ENCODE measurements at regions not wholly inside any gene's neighbourhood (a gene's known extent, or its start where the extent isn't known, plus 50 kb on each side); places are given as distances from the start of the nearest gene placed in this dataset.

DNA sequence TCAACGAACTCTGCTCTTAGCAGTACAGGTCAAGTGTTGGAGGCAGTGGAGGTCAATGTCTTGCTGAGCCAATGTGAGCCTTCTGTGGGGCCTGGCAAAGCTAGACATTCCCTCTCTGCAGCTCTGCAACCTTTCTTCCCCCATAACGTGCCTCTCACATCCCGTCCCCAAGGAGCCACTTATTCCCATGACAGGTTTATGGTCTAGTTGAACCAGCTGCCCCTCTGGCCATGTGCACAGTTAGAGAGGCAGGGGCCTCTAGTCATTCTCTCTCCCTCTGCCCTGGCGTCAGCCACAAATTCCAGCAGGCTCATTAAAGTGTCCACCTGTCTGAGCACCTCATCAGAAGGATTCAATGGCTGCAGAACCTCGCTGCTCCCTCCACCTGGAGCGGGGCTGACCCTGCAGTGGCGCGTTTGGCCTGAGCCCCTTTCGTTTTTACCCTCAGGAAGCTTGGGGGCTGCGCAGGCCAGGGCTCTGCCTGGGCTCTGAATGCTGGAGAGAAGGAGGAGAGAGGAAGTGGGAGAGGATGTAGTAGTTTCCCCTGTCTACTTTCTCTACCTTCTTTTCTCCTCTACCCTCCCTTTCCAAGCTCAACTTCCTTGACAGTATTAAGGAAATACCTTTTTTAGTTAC lies 302.1 kb upstream of the B3GAT1 start:
- no peaks in the 10 kb centered on the region for H3K4me1 Mint-ChIP-seq
- no peaks in the 10 kb centered on the region for H3K36me3 Mint-ChIP-seq (ENCODE audit: low read depth)

DNA sequence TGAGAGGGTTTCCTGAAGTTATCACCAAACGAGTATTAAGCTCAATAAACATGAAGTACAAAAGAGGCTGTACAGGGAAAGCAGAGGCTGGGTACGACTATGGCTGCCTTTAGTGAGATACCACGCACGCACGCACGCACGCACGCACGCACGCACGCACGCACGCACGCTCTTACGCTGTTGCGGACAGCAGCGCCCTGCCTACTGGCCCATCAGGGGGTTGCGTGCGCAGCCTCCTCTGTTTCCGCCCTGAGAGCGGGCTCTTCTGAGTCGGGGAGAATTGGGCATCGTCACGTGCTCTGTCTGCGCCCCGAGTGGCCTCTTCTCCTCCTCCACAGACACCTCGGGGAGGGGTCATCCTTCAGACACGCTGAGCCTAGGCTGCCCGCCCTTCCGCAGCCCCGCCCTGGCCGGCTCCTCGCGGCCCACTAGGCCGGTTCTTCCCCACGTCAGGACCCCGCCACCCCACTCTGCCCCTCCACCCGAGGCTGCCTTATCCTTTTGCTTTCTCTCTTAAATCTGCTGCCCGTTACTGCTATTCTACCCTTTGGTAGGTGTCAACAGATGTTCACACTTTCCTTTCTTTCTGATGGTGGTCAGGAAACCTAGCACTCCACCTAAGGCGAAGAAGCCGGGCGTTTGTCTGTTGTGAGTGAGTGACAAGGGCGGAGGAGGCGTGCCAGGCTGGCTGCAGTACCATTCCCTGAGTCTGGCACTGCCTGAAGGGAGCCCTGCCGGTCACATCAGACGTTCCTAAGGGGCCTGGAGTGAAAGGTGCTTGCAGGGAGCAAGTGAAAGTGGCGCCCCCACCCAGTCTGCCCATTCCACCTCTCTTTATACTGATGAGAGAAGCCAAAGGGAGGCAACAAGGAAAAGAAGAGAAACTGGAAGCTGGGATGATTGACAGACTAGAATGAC lies 300.4 kb upstream of the B3GAT1 start:
- no peak overlapping the region for H3K4me3 Mint-ChIP-seq
- peaks cover under 1% of the 10 kb centered on the region for H3K27me3 Mint-ChIP-seq
- H3K36me3 Mint-ChIP-seq (ENCODE audit: low read depth) = no peaks in the 10 kb centered on the region
- H3K9me3 Mint-ChIP-seq = no peaks in the 10 kb centered on the region
- H3K27ac Mint-ChIP-seq = no peak overlapping the region
- POLR2A ChIA-PET = no interaction called here
- no peaks in the 10 kb centered on the region for H3K4me1 Mint-ChIP-seq
- CTCF ChIA-PET = no interaction called here
- TF ChIP-seq, protein P1, sequence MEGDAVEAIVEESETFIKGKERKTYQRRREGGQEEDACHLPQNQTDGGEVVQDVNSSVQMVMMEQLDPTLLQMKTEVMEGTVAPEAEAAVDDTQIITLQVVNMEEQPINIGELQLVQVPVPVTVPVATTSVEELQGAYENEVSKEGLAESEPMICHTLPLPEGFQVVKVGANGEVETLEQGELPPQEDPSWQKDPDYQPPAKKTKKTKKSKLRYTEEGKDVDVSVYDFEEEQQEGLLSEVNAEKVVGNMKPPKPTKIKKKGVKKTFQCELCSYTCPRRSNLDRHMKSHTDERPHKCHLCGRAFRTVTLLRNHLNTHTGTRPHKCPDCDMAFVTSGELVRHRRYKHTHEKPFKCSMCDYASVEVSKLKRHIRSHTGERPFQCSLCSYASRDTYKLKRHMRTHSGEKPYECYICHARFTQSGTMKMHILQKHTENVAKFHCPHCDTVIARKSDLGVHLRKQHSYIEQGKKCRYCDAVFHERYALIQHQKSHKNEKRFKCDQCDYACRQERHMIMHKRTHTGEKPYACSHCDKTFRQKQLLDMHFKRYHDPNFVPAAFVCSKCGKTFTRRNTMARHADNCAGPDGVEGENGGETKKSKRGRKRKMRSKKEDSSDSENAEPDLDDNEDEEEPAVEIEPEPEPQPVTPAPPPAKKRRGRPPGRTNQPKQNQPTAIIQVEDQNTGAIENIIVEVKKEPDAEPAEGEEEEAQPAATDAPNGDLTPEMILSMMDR (IDR thresholded peaks at IDR 0.05) = no peak
- DNase-seq = no peak
- intact Hi-C loops (cut with micrococcal nuclease) = no loop called here
- no peak for ATAC-seq (ENCODE audit: low read depth)

More for the DNA sequence above, 302.1 kb upstream of the B3GAT1 start:
- H3K27me3 Mint-ChIP-seq = no peaks in the 10 kb centered on the region
- ATAC-seq (ENCODE audit: low read depth) (no peak), DNase-seq (no peak)
- H3K9me3 Mint-ChIP-seq = no peaks in the 10 kb centered on the region
- ChIA-PET CTCF (no interaction called here), POLR2A (no interaction called here)
- H3K27ac Mint-ChIP-seq = no peak overlapping the region
- no peak overlapping the region for H3K4me3 Mint-ChIP-seq
- TF ChIP-seq, protein P1 (IDR thresholded peaks at IDR 0.05) = no peak
- intact Hi-C loops (cut with micrococcal nuclease) = no loop called here

DNA sequence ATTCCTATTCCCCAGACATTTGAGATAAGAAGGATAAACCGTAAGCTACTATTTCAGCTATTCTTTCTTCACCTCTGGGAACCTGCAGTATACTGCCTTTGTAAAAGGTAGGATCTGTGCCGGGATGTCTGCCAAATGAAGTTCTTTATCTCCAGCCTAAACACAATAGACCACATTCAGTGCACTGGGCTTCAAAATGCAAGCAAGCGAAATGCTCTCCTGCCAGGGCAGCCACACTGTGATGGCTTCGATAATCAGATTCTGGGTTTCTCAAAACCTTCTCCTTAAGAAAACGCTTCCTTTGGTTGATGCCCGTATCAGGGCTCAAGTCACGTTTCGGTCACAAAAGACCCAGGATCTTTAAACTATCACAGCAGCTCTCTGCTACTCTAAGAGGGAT lies 299.5 kb upstream of the B3GAT1 start:
- H3K4me1 Mint-ChIP-seq = no peaks in the 10 kb centered on the region
- no peaks in the 10 kb centered on the region for H3K9me3 Mint-ChIP-seq
- CTCF ChIA-PET = no interaction called here
- POLR2A ChIA-PET = no interaction called here
- TF ChIP-seq, protein P1 (IDR thresholded peaks at IDR 0.05) = no peak
- DNase-seq = no peak
- no peak overlapping the region for H3K4me3 Mint-ChIP-seq
- no peak for ATAC-seq (ENCODE audit: low read depth)
- H3K27me3 Mint-ChIP-seq = peaks cover 4% of the 10 kb centered on the region
- H3K27ac Mint-ChIP-seq = no peak overlapping the region
- no peaks in the 10 kb centered on the region for H3K36me3 Mint-ChIP-seq (ENCODE audit: low read depth)
- intact Hi-C loops (cut with micrococcal nuclease) = no loop called here

DNA sequence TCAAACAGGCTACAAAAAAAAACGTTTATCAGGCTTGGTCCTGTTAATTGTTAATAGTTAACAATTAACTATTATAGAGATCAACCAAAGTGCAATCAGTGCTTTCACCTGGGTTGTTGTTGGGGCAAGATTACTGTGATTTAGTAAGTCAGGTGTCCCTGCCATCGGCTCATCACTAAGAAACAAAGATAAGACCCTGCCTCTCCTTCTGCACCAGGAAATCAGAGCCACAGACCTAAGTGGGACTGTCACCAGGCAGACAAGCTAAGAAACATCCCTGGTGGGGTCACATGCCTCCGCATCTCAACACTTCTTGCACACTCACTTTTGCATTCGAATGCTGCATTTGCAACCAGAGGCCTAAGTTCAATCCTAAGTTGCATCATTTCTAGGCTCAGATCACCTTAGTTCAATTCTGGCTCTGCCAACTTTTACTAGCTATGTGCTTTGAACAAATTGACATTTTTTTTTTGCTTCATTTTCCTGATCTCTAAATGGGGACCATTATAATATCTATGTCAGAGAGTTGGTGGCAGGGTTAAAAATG lies 298.9 kb upstream of the B3GAT1 start:
- Mint-ChIP-seq H3K9me3 (no peaks in the 10 kb centered on the region), H3K4me3 (no peak overlapping the region), H3K4me1 (no peaks in the 10 kb centered on the region), H3K27me3 (peaks cover 4% of the 10 kb centered on the region), H3K36me3 (ENCODE audit: low read depth) (no peaks in the 10 kb centered on the region), H3K27ac (no peak overlapping the region)
- DNase-seq = no peak
- ChIA-PET CTCF (no interaction called here), POLR2A (no interaction called here)
- TF ChIP-seq, protein P1 (IDR thresholded peaks at IDR 0.05) = no peak
- intact Hi-C loops (cut with micrococcal nuclease) = no loop called here
- no peak for ATAC-seq (ENCODE audit: low read depth)

DNA sequence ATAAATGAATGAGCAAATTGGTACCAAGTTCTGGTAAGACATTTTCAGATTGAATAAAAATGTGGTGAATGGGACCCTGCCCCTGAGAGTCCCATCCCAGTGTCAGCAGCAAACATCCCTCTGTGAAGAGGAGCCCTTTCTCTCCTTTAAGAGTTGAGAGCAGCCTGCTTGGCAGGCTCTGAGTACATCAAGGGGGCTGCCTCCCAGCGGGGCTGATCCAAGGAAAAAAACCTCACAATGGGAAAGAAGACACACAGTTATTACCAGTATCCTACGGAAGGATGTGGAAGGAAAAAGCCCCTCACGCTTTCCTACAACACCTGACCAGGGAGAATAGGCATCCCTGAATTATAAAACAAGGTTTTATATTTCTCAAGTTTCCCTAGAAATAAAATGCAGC lies 293.8 kb upstream of the B3GAT1 start:
- ChIA-PET CTCF (no interaction called here), POLR2A (no interaction called here)
- Mint-ChIP-seq H3K9me3 (no peaks in the 10 kb centered on the region), H3K4me3 (no peak overlapping the region), H3K4me1 (no peaks in the 10 kb centered on the region), H3K27me3 (peaks cover 7% of the 10 kb centered on the region), H3K36me3 (ENCODE audit: low read depth) (no peaks in the 10 kb centered on the region), H3K27ac (no peak overlapping the region)
- intact Hi-C loops (cut with micrococcal nuclease) = no loop called here
- ATAC-seq (ENCODE audit: low read depth) (no peak), DNase-seq (no peak)
- TF ChIP-seq, protein P1 (IDR thresholded peaks at IDR 0.05) = no peak
